Peyer's patch (tissue), 4 donors: ENCODE measurements at regions not wholly inside any gene's neighbourhood (a gene's known extent, or its start where the extent isn't known, plus 50 kb on each side); places are given as distances from the start of the nearest gene placed in this dataset.

Experiments used
- CTCF ChIP-seq, 6 experiments: fragments of 450-650 bp in 4 of 6; fragments of 200-600 bp in 2 of 6; sonication (generic) in 1 of 6; IDR thresholded peaks; one replicate each; pipeline ENCODE4 v1.5.1; 2017 to 2019; ENCODE audit warnings: antibody characterized with exemption in 6 of 6, mild to moderate bottlenecking in 3 of 6, moderate library complexity in 1 of 6
- POLR2A ChIP-seq, 2 donors: fragments of 450-650 bp; IDR thresholded peaks; one replicate each; pipeline ENCODE4 v1.5.1; 2017; ENCODE audit warnings: antibody characterized with exemption in 2 of 2, mild to moderate bottlenecking in 2 of 2, moderate library complexity in 2 of 2

- TF ChIP-seq POLR2A (IDR thresholded peaks at IDR 0.05) (no peak), CTCF (IDR thresholded peaks at IDR 0.05) (no peak)
Measured at GRCh38 chr1:65514041-65514440, 93.6 kb downstream of the LEPR start.
